ENCODE measurements at regions not wholly inside any gene's neighbourhood (a gene's known extent, or its start where the extent isn't known, plus 50 kb on each side); places are given as distances from the start of the nearest gene placed in this dataset.

DNA sequence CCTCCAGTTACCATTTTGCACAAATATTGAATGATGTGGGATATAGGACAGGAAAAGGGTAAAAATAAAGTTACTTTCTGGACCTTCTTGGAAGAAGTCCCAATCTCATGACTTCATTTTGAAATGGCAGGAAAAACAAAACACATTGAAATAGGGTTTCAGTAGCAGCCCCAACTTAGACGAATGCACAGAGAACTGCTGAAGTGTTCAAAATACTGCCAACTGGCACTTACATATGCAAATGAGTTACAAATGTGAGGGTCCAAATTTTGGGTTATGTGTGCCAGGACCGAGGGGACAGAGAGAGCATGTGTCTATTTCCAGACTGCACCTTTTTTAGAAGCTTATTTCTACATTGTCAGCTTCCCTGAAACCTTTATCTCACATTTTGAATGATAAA lies 112.9 kb upstream of the CCDC68 start:
- intact Hi-C loops (cut with DNase I) = no loop called here
- H3K9me3 ChIP-seq = no peaks in the 10 kb centered on the region
- DNase-seq (ENCODE audit: extremely low spot score) = no peak
- H3K27me3 ChIP-seq = no peaks in the 10 kb centered on the region
- H3K4me1 ChIP-seq = no peaks in the 10 kb centered on the region
- WGBS = 42% methylated on average over 2 of the region's 2 CpGs
- TF ChIP-seq POLR2A (IDR thresholded peaks at IDR 0.05; ENCODE audit: low read depth) = no peak
- H3K4me3 ChIP-seq = no peak overlapping the region
- H3K27ac ChIP-seq (replicated peaks in 1 of 4) = no peak overlapping the region
- H3K36me3 ChIP-seq = no peaks in the 10 kb centered on the region

GRCh38 chr18:55069497-55069896 lies 110.2 kb upstream of the CCDC68 start:
- intact Hi-C loops (cut with DNase I) = no loop called here
- 85% methylated on average over 6 of the region's 6 CpGs for WGBS
- no peak for DNase-seq (ENCODE audit: extremely low spot score)

DNA sequence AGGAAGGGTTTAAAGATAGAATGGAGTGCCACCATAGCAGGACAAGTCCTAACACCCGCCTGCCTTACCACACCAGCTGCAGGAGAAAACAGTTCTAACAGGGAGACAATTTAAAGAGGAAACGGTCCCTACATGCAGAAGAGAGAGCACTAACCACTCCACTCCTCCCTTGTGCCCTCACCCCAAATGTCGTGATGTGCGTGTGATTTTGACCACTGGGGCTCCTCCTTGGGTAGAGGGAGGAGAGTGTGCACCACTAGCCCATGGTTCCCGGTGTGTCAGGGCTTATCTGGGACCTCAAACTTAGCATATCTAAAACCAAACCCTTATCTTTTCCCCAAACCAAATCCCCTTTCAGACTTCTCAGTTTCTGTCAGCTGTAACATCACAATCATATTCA lies 105.5 kb upstream of the CCDC68 start:
- DNase-seq (ENCODE audit: extremely low spot score) = no peak
- Histone ChIP-seq H3K36me3 (no peaks in the 10 kb centered on the region), H3K27ac (replicated peaks in 1 of 4) (no peak overlapping the region), H3K27me3 (no peaks in the 10 kb centered on the region), H3K9me3 (no peaks in the 10 kb centered on the region), H3K4me1 (no peaks in the 10 kb centered on the region), H3K4me3 (no peak overlapping the region)
- TF ChIP-seq EP300 (IDR thresholded peaks at IDR 0.05) (no peak), POLR2AphosphoS5 (IDR thresholded peaks at IDR 0.05) (no peak), POLR2A (IDR thresholded peaks at IDR 0.05; ENCODE audit: low read depth) (no peak)
- TF ChIP-seq, protein P1, sequence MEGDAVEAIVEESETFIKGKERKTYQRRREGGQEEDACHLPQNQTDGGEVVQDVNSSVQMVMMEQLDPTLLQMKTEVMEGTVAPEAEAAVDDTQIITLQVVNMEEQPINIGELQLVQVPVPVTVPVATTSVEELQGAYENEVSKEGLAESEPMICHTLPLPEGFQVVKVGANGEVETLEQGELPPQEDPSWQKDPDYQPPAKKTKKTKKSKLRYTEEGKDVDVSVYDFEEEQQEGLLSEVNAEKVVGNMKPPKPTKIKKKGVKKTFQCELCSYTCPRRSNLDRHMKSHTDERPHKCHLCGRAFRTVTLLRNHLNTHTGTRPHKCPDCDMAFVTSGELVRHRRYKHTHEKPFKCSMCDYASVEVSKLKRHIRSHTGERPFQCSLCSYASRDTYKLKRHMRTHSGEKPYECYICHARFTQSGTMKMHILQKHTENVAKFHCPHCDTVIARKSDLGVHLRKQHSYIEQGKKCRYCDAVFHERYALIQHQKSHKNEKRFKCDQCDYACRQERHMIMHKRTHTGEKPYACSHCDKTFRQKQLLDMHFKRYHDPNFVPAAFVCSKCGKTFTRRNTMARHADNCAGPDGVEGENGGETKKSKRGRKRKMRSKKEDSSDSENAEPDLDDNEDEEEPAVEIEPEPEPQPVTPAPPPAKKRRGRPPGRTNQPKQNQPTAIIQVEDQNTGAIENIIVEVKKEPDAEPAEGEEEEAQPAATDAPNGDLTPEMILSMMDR (IDR thresholded peaks at IDR 0.05) = no peak
- intact Hi-C loops (cut with DNase I) = no loop called here
- 89% methylated on average over 5 of the region's 5 CpGs for WGBS

More at GRCh38 chr18:55069497-55069896, 110.2 kb upstream of the CCDC68 start:
- TF ChIP-seq POLR2A (IDR thresholded peaks at IDR 0.05; ENCODE audit: low read depth) = no peak
- TF ChIP-seq, protein P1 (IDR thresholded peaks at IDR 0.05) = no peak
- no peak for TF ChIP-seq POLR2AphosphoS5 (IDR thresholded peaks at IDR 0.05)
- no peak for TF ChIP-seq EP300 (IDR thresholded peaks at IDR 0.05)
- H3K4me1 ChIP-seq = no peaks in the 10 kb centered on the region
- no peak overlapping the region for H3K27ac ChIP-seq (replicated peaks in 1 of 4)
- no peaks in the 10 kb centered on the region for H3K9me3 ChIP-seq
- no peaks in the 10 kb centered on the region for H3K27me3 ChIP-seq
- H3K4me3 ChIP-seq = no peak overlapping the region
- no peaks in the 10 kb centered on the region for H3K36me3 ChIP-seq

DNA sequence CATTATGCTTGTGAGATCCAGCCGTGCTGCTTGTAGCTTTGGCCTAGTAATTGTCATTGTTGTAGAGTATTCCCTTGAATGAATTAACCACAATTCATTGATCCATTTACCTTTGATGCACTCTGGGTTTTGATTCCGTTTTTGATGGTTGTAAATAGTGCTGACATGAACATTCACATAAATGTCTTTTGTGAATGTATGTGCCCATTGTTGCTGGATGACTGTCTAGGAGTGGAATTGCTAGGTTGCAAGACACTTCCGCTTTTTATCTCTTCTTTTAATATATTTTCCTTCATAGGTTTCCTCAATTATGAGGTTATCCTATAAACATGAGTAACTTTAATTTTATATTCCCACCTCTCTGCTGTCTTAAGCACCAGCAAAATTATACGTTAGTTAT lies 104.8 kb upstream of the CCDC68 start:
- TF ChIP-seq EP300 (IDR thresholded peaks at IDR 0.05) (no peak), POLR2A (IDR thresholded peaks at IDR 0.05; ENCODE audit: low read depth) (no peak), POLR2AphosphoS5 (IDR thresholded peaks at IDR 0.05) (no peak)
- TF ChIP-seq, protein P1 (IDR thresholded peaks at IDR 0.05) = no peak
- no peaks in the 10 kb centered on the region for H3K4me1 ChIP-seq
- no peak overlapping the region for H3K27ac ChIP-seq (replicated peaks in 1 of 4)
- DNase-seq (ENCODE audit: extremely low spot score) = no peak
- no peak overlapping the region for H3K4me3 ChIP-seq
- no peaks in the 10 kb centered on the region for H3K36me3 ChIP-seq
- intact Hi-C loops (cut with DNase I) = no loop called here
- 89% methylated on average over 4 of the region's 4 CpGs for WGBS
- H3K9me3 ChIP-seq = no peaks in the 10 kb centered on the region
- H3K27me3 ChIP-seq = no peaks in the 10 kb centered on the region

GRCh38 chr18:55054021-55054990 lies 95.0 kb upstream of the CCDC68 start:
- H3K9me3 ChIP-seq = no peaks in the 10 kb centered on the region
- DNase-seq (ENCODE audit: extremely low spot score) = no peak
- no peaks in the 10 kb centered on the region for H3K36me3 ChIP-seq
- no peaks in the 10 kb centered on the region for H3K27me3 ChIP-seq
- TF ChIP-seq POLR2A (IDR thresholded peaks at IDR 0.05; ENCODE audit: low read depth) = no peak
- TF ChIP-seq, protein P1 (IDR thresholded peaks at IDR 0.05) = no peak
- no peak for TF ChIP-seq POLR2AphosphoS5 (IDR thresholded peaks at IDR 0.05)
- no peak for TF ChIP-seq EP300 (IDR thresholded peaks at IDR 0.05)
- intact Hi-C loops (cut with DNase I) = no loop called here
- WGBS = 89% methylated on average over 19 of the region's 24 CpGs
- H3K4me1 ChIP-seq = no peaks in the 10 kb centered on the region
- H3K27ac ChIP-seq (replicated peaks in 1 of 4) = no peak overlapping the region
- H3K4me3 ChIP-seq = no peak overlapping the region

Data from esophagus muscularis mucosa (tissue), 4 donors.